Endothelial cell of umbilical vein (primary cell): ENCODE measurements at regions not wholly inside any gene's neighbourhood (a gene's known extent, or its start where the extent isn't known, plus 50 kb on each side); places are given as distances from the start of the nearest gene placed in this dataset.

ENCODE experiments used
- BruUV-seq: library from RNA; stranded (reverse); fragments of 400-500 nt; replicated peaks from 2 replicates; lab custom pipeline; 2021; lab: Mats Ljungman, UMichigan
- CTCF ChIA-PET: fragments of 300-600, 350-600 bp; sonication (Branson Sonifier 250); formaldehyde crosslinking; loops from one replicate; lab custom pipeline; 2021; ENCODE audit warnings: antibody characterized with exemption, inconsistent platforms; lab: Charles Lee
- POLR2A ChIA-PET: fragments of 300-600, 350-600 bp; sonication (Branson Sonifier 250); formaldehyde crosslinking; loops from one replicate; lab custom pipeline; 2021; ENCODE audit warnings: antibody characterized with exemption, inconsistent platforms; lab: Charles Lee
- DNase-seq: peaks from one replicate; pipeline ENCODE4 v3.0.0-alpha.2; 2011; ENCODE audit warnings: low read depth, low spot score
- FAIRE-seq: peaks from 2 replicates; lab custom pipeline; 2011; peaks lifted over from hg19 to GRCh38; lab: Jason Lieb, UNC
- H2AFZ ChIP-seq: 2 replicates; pipeline ENCODE4 v1.6.0; 2012; ENCODE audit warnings: low read depth, low read length, control low read depth, inconsistent platforms
- H3K27ac ChIP-seq: 2 replicates; pipeline ENCODE4 v1.5.1; 2011; ENCODE audit warnings: low read depth, mild to moderate bottlenecking, control low read depth, low read length, moderate library complexity; ENCODE audit not compliant: insufficient read depth
- H3K27me3 ChIP-seq, 2 experiments: 2 replicates each; pipeline versions ENCODE4 v1.6.0 to v1.6.1; 2011; ENCODE audit warnings: low read length in 2 of 2, mixed read lengths in 1 of 2; ENCODE audit not compliant: control insufficient read depth in 2 of 2, insufficient read depth in 2 of 2
- H3K36me3 ChIP-seq, 2 experiments: 2 replicates in 1 of 2; 3 replicates in 1 of 2; pipeline ENCODE4 v1.5.1; 2011; ENCODE audit warnings: low read length in 2 of 2, mild to moderate bottlenecking in 1 of 2, moderate library complexity in 1 of 2; ENCODE audit not compliant: control insufficient read depth in 2 of 2, insufficient read depth in 2 of 2; ENCODE audit errors: extremely low read depth in 1 of 2
- H3K4me1 ChIP-seq: 3 replicates; pipeline ENCODE4 v1.5.1; 2011; ENCODE audit warnings: mild to moderate bottlenecking, low read length; ENCODE audit not compliant: control insufficient read depth, insufficient read depth; ENCODE audit errors: extremely low read depth
- H3K4me2 ChIP-seq: 2 replicates; pipeline ENCODE4 v1.6.1; 2011; ENCODE audit warnings: low read length, control low read depth, mixed read lengths; ENCODE audit not compliant: insufficient read depth
- H3K4me3 ChIP-seq, 3 experiments: fragments of 200-600 bp in 1 of 3; sonication (generic), shearing (Covaris generic) in 1 of 3; replicated peaks in 1 of 3; 2 replicates each; pipeline ENCODE4 v1.5.1; 2011 to 2016; ENCODE audit warnings: control low read depth in 3 of 3, low read length in 3 of 3, mild to moderate bottlenecking in 2 of 3, inconsistent platforms in 1 of 3, low read depth in 1 of 3, moderate library complexity in 1 of 3; ENCODE audit not compliant: insufficient read depth in 1 of 3
- H3K79me2 ChIP-seq: 2 replicates; pipeline ENCODE4 v1.6.0; 2012; ENCODE audit warnings: low read length, inconsistent platforms; ENCODE audit not compliant: control insufficient read depth, insufficient read depth
- H3K9ac ChIP-seq: replicated peaks from 2 replicates; pipeline ENCODE3; 2011; ENCODE audit warnings: low read length, control low read depth; ENCODE audit not compliant: insufficient read depth; ENCODE audit errors: extremely low read depth
- H3K9me1 ChIP-seq: replicated peaks from 3 replicates; pipeline ENCODE4 v1.6.0; 2011; ENCODE audit warnings: mild to moderate bottlenecking, low read length; ENCODE audit not compliant: control insufficient read depth, insufficient read depth; ENCODE audit errors: extremely low read depth
- H3K9me3 ChIP-seq: replicated peaks from 2 replicates; pipeline ENCODE4 v1.5.1; 2012; ENCODE audit warnings: low read length, inconsistent platforms; ENCODE audit not compliant: control insufficient read depth, insufficient read depth
- H4K20me1 ChIP-seq: replicated peaks from 2 replicates; pipeline ENCODE3; 2011; ENCODE audit warnings: mild to moderate bottlenecking, low read length; ENCODE audit not compliant: control insufficient read depth, insufficient read depth; ENCODE audit errors: extremely low read depth
- EZH2 ChIP-seq: IDR thresholded peaks from 2 replicates; pipeline ENCODE4 v1.6.1; 2012; ENCODE audit warnings: borderline replicate concordance, low read depth, mild to moderate bottlenecking, moderate library complexity, low read length, inconsistent platforms; ENCODE audit not compliant: severe bottlenecking
- FOS ChIP-seq: IDR thresholded peaks from 2 replicates; pipeline ENCODE4 v1.6.1; 2011; ENCODE audit warnings: mild to moderate bottlenecking, low read length, moderate library complexity, borderline replicate concordance; ENCODE audit not compliant: insufficient read depth
- GATA2 ChIP-seq: IDR thresholded peaks from 2 replicates; pipeline ENCODE4 v1.7.0; 2011; ENCODE audit warnings: low read depth, mild to moderate bottlenecking, moderate library complexity, mixed read lengths, low read length; ENCODE audit not compliant: insufficient read length, insufficient read depth
- JUN ChIP-seq: IDR thresholded peaks from 2 replicates; pipeline ENCODE4 v1.6.1; 2011; ENCODE audit warnings: borderline replicate concordance, low read depth; ENCODE audit not compliant: insufficient read length, insufficient read depth
- MYC ChIP-seq: IDR thresholded peaks from one replicate; pipeline ENCODE4 v1.6.1; 2011; ENCODE audit warnings: mild to moderate bottlenecking, low read depth, low read length
- POLR2A ChIP-seq: IDR thresholded peaks from 2 replicates; pipeline ENCODE4 v1.6.1; 2012; ENCODE audit warnings: low read depth, mild to moderate bottlenecking, control low read depth, low read length
- POLR2AphosphoS5 ChIP-seq: IDR thresholded peaks from 2 replicates; pipeline ENCODE4 v1.6.1; 2012; ENCODE audit warnings: low read depth, mild to moderate bottlenecking, control low read depth, low read length, moderate library complexity; ENCODE audit not compliant: insufficient read depth
- dilution Hi-C: fragments of 300-500 bp; cut with MboI; formaldehyde crosslinking; loops from one replicate; pipeline ENCODE4 v1.15.0; 2019; ENCODE audit warnings: low sequenced_read_pairs; ENCODE audit not compliant: extremely low pct_ligation_motif_present
- intact Hi-C: fragments of 100-400 bp; cut with micrococcal nuclease; formaldehyde crosslinking; loops from one replicate; pipeline ENCODE4 v1.10.0; 2022
- TF ChIP-seq, protein P1 (sequence below), 2 donors: IDR thresholded peaks; 1 replicate in 1 of 2; 2 replicates in 1 of 2; pipeline ENCODE4 v1.5.1; 2011; ENCODE audit warnings: low read length in 2 of 2, mild to moderate bottlenecking in 2 of 2, moderate library complexity in 2 of 2, control low read depth in 1 of 2, inconsistent platforms in 1 of 2, low read depth in 1 of 2; ENCODE audit not compliant: insufficient read depth in 1 of 2; ENCODE audit errors: extremely low read depth in 1 of 2
- TF ChIP-seq, protein P2 (sequence below): IDR thresholded peaks from 2 replicates; pipeline ENCODE4 v1.6.1; 2011; ENCODE audit not compliant: insufficient read depth, insufficient read length

DNA sequence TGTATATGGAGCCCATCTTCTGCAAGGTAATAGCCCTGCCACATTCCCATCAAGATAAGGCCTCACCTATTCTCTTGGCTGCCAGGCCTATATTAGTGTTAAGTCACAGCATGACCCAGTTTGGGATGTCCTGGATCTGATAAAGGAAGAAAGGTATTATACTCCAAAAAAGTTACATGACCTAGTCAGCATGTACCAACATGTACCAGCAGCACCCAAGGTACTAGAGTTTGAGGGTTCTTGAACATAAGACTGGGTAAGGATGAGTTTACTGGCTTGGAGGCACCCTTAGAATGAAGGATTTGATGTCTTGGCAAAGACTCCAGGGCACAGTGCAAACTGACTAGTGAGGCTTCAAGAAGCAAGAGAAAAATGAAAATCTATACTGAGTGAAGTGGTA, 232.5 kb downstream of the SQOR start:
- BruUV-seq, result no TSS peak
- Histone ChIP-seq H3K9me1 (no peaks in the 10 kb centered on the region), H2AFZ (no peak overlapping the region), H3K4me2 (no peak overlapping the region), H3K4me3 (no peak overlapping the region), H3K9ac (no peak overlapping the region), H3K27ac (no peak overlapping the region), H3K79me2 (no peaks in the 10 kb centered on the region), H3K9me3 (no peaks in the 10 kb centered on the region), H4K20me1 (no peaks in the 10 kb centered on the region), H3K4me1 (no peaks in the 10 kb centered on the region), H3K36me3 (no peaks in the 10 kb centered on the region), H3K27me3 (no peaks in the 10 kb centered on the region)
- DNase-seq (no peak), FAIRE-seq (no peak)
- TF ChIP-seq, protein P1, sequence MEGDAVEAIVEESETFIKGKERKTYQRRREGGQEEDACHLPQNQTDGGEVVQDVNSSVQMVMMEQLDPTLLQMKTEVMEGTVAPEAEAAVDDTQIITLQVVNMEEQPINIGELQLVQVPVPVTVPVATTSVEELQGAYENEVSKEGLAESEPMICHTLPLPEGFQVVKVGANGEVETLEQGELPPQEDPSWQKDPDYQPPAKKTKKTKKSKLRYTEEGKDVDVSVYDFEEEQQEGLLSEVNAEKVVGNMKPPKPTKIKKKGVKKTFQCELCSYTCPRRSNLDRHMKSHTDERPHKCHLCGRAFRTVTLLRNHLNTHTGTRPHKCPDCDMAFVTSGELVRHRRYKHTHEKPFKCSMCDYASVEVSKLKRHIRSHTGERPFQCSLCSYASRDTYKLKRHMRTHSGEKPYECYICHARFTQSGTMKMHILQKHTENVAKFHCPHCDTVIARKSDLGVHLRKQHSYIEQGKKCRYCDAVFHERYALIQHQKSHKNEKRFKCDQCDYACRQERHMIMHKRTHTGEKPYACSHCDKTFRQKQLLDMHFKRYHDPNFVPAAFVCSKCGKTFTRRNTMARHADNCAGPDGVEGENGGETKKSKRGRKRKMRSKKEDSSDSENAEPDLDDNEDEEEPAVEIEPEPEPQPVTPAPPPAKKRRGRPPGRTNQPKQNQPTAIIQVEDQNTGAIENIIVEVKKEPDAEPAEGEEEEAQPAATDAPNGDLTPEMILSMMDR (IDR thresholded peaks at IDR 0.05; ENCODE audit: extremely low read depth in 1 of 2, insufficient read depth in 1 of 2, low read depth in 1 of 2, low read length in 2 of 2), result no peak
- TF ChIP-seq, protein P2, sequence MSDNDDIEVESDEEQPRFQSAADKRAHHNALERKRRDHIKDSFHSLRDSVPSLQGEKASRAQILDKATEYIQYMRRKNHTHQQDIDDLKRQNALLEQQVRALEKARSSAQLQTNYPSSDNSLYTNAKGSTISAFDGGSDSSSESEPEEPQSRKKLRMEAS, result no peak
- no peak for TF ChIP-seq FOS
- no peak for TF ChIP-seq JUN
- TF ChIP-seq POLR2AphosphoS5, result no peak
- TF ChIP-seq GATA2, result no peak
- no peak for TF ChIP-seq POLR2A
- TF ChIP-seq MYC, result no peak
- no peak for TF ChIP-seq EZH2
- CTCF ChIA-PET, result no interaction called here
- dilution Hi-C loops, result no loop called here
- intact Hi-C loops, result no loop called here
- POLR2A ChIA-PET, result no interaction called here
